ENCODE measurements at regions not wholly inside any gene's neighbourhood (a gene's known extent, or its start where the extent isn't known, plus 50 kb on each side); places are given as distances from the start of the nearest gene placed in this dataset.

DNA sequence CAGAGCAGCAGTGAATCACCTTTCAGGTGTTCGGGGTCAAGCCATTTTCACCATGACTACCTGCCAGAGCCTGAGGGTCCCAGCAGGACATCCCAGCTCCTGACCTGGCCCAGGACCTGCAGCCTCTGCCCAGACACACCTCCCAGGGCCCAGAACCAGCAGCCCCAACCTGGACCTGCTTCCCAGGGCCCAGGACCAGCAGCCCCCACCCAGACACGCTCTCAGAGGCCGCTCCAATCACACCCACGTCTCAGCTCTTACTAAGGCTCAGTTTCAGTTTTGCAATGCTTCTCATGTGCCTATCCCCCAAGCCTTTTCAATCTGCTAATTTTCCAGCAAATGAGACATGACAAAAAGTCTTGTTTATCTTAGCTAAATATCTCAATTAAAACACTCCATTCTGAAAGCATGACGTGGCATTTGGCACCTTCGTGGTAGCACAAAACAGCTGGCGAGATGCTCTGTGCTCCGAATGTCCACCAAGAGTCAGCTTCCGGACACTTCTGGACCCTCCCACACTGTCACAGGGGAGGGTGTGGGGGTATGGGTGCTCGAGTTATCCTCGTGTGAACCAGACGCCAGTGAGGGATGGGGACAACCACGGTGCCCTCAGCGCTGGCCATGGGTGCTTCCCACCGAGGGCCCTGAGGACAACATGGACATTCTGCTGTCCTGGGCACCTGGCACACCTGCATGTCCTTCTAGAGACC lies 253.2 kb downstream of the DLL1 start:
- H3K36me3 ChIP-seq (ENCODE audit: insufficient read depth) = 0 out of 2 replicates have a peak, but pooled peaks cover 6% of the 10 kb centered on the region
- no peaks in the 10 kb centered on the region for H4K20me1 ChIP-seq (replicated peaks; ENCODE audit: insufficient read depth)
- H3K4me2 ChIP-seq = no peak overlapping the region
- Mint-ChIP-seq H3K27me3 (ENCODE audit: insufficient read depth, low read depth, poor library complexity) (peaks cover 20% of the 10 kb centered on the region), H3K4me1 (peaks cover 32% of the 10 kb centered on the region), H3K4me3 (no peak overlapping the region), H3K36me3 (ENCODE audit: low read depth) (peaks cover 30% of the 10 kb centered on the region), H3K9me3 (peaks cover 45% of the 10 kb centered on the region), H3K27ac (no peak overlapping the region)
- ATAC-seq (no peak), DNase-seq (ENCODE audit: low spot score) (no peak)
- no peak for TF ChIP-seq STAT1 (IDR thresholded peaks at IDR 0.05; ENCODE audit: unreplicated experiment)
- no peaks in the 10 kb centered on the region; the same call in 1 of the 2 replicates for H3K9me2 ChIP-seq (ENCODE audit: insufficient read depth)
- H3K27me3 ChIP-seq (ENCODE audit: insufficient read depth) = no peaks in the 10 kb centered on the region
- H2AFZ ChIP-seq = no peak overlapping the region
- H3K4me3 ChIP-seq = no peak overlapping the region
- H3F3A ChIP-seq (replicated peaks; ENCODE audit: low read depth) = no peaks in the 10 kb centered on the region
- H3K79me2 ChIP-seq (replicated peaks; ENCODE audit: insufficient read depth) = no peaks in the 10 kb centered on the region
- H3K4me1 ChIP-seq (ENCODE audit: insufficient read depth) = no peaks in the 10 kb centered on the region; the same call in 1 of the 2 replicates
- H3K27ac ChIP-seq (ENCODE audit: low read depth) = no peak overlapping the region

DNA sequence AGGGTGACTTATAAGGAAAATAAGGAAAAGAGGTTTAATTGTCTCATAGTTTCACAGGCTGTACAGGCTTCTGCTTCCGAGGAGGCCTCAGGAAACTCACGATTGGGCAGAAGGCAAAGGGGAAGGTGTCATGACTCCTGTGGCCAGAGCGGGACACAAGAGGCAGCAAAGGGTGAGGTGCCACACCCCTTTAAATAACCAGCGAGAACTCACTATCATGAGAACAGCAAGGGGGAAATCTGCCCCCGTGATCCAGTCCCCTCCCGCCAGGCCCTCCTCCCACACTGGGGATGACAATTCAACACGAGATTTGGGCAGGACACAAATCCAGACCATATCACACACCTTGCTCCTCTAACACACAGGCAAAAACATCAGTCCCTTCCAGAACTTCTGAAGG lies 254.0 kb downstream of the DLL1 start:
- H3K27ac Mint-ChIP-seq = no peak overlapping the region
- no peak for DNase-seq (ENCODE audit: low spot score)
- peaks cover 32% of the 10 kb centered on the region for H3K4me1 Mint-ChIP-seq
- no peaks in the 10 kb centered on the region for H4K20me1 ChIP-seq (replicated peaks; ENCODE audit: insufficient read depth)
- H3K9me2 ChIP-seq (ENCODE audit: insufficient read depth) = no peaks in the 10 kb centered on the region; the same call in 1 of the 2 replicates
- no peak overlapping the region for H3K27ac ChIP-seq (ENCODE audit: low read depth)
- no peak for ATAC-seq
- no peaks in the 10 kb centered on the region for H3K27me3 ChIP-seq (ENCODE audit: insufficient read depth)
- no peaks in the 10 kb centered on the region for H3K79me2 ChIP-seq (replicated peaks; ENCODE audit: insufficient read depth)
- no peaks in the 10 kb centered on the region; the same call in 1 of the 2 replicates for H3K4me1 ChIP-seq (ENCODE audit: insufficient read depth)
- no peak overlapping the region for H3K4me3 ChIP-seq
- peaks cover 30% of the 10 kb centered on the region for H3K36me3 Mint-ChIP-seq (ENCODE audit: low read depth)
- no peak overlapping the region for H3K4me3 Mint-ChIP-seq
- 0 out of 2 replicates have a peak, but pooled peaks cover 6% of the 10 kb centered on the region for H3K36me3 ChIP-seq (ENCODE audit: insufficient read depth)
- H3F3A ChIP-seq (replicated peaks; ENCODE audit: low read depth) = no peaks in the 10 kb centered on the region
- H2AFZ ChIP-seq = no peak overlapping the region
- H3K27me3 Mint-ChIP-seq (ENCODE audit: insufficient read depth, low read depth, poor library complexity) = peaks cover 22% of the 10 kb centered on the region
- peaks cover 43% of the 10 kb centered on the region for H3K9me3 Mint-ChIP-seq
- no peak overlapping the region for H3K4me2 ChIP-seq
- TF ChIP-seq NANOG (IDR thresholded peaks at IDR 0.05; ENCODE audit: borderline replicate concordance) (no peak), JUNB (IDR thresholded peaks at IDR 0.05; ENCODE audit: unreplicated experiment) (no peak), STAT1 (IDR thresholded peaks at IDR 0.05; ENCODE audit: unreplicated experiment) (no peak), ZNF114 (CRISPR knock-in tag; IDR thresholded peaks at IDR 0.05) (no peak), ZNF331 (CRISPR knock-in tag; IDR thresholded peaks at IDR 0.05; ENCODE audit: low read depth) (no peak), POLR2AphosphoS5 (IDR thresholded peaks at IDR 0.05; ENCODE audit: low read depth) (no peak), EZH2phosphoT487 (IDR thresholded peaks at IDR 0.05; ENCODE audit: unreplicated experiment) (no peak), EZH2 (IDR thresholded peaks at IDR 0.05; ENCODE audit: low read depth, unreplicated experiment) (no peak), CREB1 (CRISPR knock-in tag; IDR thresholded peaks at IDR 0.05; ENCODE audit: low read depth) (no peak)
- TF ChIP-seq, protein P1, sequence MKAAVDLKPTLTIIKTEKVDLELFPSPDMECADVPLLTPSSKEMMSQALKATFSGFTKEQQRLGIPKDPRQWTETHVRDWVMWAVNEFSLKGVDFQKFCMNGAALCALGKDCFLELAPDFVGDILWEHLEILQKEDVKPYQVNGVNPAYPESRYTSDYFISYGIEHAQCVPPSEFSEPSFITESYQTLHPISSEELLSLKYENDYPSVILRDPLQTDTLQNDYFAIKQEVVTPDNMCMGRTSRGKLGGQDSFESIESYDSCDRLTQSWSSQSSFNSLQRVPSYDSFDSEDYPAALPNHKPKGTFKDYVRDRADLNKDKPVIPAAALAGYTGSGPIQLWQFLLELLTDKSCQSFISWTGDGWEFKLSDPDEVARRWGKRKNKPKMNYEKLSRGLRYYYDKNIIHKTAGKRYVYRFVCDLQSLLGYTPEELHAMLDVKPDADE (IDR thresholded peaks at IDR 0.05) = no peak
- TF ChIP-seq, protein P2, sequence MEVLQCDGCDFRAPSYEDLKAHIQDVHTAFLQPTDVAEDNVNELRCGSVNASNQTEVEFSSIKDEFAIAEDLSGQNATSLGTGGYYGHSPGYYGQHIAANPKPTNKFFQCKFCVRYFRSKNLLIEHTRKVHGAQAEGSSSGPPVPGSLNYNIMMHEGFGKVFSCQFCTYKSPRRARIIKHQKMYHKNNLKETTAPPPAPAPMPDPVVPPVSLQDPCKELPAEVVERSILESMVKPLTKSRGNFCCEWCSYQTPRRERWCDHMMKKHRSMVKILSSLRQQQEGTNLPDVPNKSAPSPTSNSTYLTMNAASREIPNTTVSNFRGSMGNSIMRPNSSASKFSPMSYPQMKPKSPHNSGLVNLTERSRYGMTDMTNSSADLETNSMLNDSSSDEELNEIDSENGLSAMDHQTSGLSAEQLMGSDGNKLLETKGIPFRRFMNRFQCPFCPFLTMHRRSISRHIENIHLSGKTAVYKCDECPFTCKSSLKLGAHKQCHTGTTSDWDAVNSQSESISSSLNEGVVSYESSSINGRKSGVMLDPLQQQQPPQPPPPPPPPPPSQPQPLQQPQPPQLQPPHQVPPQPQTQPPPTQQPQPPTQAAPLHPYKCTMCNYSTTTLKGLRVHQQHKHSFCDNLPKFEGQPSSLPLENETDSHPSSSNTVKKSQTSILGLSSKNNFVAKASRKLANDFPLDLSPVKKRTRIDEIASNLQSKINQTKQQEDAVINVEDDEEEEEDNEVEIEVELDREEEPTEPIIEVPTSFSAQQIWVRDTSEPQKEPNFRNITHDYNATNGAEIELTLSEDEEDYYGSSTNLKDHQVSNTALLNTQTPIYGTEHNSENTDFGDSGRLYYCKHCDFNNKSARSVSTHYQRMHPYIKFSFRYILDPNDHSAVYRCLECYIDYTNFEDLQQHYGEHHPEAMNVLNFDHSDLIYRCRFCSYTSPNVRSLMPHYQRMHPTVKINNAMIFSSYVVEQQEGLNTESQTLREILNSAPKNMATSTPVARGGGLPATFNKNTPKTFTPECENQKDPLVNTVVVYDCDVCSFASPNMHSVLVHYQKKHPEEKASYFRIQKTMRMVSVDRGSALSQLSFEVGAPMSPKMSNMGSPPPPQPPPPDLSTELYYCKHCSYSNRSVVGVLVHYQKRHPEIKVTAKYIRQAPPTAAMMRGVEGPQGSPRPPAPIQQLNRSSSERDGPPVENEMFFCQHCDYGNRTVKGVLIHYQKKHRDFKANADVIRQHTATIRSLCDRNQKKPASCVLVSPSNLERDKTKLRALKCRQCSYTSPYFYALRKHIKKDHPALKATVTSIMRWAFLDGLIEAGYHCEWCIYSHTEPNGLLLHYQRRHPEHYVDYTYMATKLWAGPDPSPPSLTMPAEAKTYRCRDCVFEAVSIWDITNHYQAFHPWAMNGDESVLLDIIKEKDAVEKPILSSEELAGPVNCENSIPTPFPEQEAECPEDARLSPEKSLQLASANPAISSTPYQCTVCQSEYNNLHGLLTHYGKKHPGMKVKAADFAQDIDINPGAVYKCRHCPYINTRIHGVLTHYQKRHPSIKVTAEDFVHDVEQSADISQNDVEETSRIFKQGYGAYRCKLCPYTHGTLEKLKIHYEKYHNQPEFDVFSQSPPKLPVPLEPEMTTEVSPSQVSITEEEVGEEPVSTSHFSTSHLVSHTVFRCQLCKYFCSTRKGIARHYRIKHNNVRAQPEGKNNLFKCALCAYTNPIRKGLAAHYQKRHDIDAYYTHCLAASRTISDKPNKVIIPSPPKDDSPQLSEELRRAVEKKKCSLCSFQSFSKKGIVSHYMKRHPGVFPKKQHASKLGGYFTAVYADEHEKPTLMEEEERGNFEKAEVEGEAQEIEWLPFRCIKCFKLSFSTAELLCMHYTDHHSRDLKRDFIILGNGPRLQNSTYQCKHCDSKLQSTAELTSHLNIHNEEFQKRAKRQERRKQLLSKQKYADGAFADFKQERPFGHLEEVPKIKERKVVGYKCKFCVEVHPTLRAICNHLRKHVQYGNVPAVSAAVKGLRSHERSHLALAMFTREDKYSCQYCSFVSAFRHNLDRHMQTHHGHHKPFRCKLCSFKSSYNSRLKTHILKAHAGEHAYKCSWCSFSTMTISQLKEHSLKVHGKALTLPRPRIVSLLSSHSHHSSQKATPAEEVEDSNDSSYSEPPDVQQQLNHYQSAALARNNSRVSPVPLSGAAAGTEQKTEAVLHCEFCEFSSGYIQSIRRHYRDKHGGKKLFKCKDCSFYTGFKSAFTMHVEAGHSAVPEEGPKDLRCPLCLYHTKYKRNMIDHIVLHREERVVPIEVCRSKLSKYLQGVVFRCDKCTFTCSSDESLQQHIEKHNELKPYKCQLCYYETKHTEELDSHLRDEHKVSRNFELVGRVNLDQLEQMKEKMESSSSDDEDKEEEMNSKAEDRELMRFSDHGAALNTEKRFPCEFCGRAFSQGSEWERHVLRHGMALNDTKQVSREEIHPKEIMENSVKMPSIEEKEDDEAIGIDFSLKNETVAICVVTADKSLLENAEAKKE (CRISPR knock-in tag; IDR thresholded peaks at IDR 0.05) = no peak
- TF ChIP-seq, protein P3, sequence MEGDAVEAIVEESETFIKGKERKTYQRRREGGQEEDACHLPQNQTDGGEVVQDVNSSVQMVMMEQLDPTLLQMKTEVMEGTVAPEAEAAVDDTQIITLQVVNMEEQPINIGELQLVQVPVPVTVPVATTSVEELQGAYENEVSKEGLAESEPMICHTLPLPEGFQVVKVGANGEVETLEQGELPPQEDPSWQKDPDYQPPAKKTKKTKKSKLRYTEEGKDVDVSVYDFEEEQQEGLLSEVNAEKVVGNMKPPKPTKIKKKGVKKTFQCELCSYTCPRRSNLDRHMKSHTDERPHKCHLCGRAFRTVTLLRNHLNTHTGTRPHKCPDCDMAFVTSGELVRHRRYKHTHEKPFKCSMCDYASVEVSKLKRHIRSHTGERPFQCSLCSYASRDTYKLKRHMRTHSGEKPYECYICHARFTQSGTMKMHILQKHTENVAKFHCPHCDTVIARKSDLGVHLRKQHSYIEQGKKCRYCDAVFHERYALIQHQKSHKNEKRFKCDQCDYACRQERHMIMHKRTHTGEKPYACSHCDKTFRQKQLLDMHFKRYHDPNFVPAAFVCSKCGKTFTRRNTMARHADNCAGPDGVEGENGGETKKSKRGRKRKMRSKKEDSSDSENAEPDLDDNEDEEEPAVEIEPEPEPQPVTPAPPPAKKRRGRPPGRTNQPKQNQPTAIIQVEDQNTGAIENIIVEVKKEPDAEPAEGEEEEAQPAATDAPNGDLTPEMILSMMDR (conservative IDR thresholded peaks at IDR 0.05; ENCODE audit: low read depth in 2 of 2) = no peak

All from GM23338 (cell line).